Right lobe of liver (tissue), 6 donors: ENCODE measurements at regions not wholly inside any gene's neighbourhood (a gene's known extent, or its start where the extent isn't known, plus 50 kb on each side); places are given as distances from the start of the nearest gene placed in this dataset.

Source experiments
- ATAC-seq, 4 donors: fragments of 200-7000 bp; cut with Tn5 transposase; one replicate each; pipeline ENCODE4 v1.9.1; 2020; ENCODE audit warnings: mild to moderate bottlenecking in 4 of 4, moderate library complexity in 4 of 4
- DNase-seq, 3 donors: peaks; one replicate each; pipeline ENCODE4 v3.0.0-alpha.2; 2020
- H3K27ac ChIP-seq, 3 donors: fragments of 200-600 bp; one replicate each; pipeline ENCODE4 v1.8.0; 2022
- H3K27me3 ChIP-seq, 2 donors: fragments of 200-600 bp; one replicate each; pipeline ENCODE4 v1.8.0; 2022
- H3K36me3 ChIP-seq, 4 donors: fragments of 200-600 bp; sonication (generic) in 1 of 4; one replicate each; pipeline versions ENCODE4 v1.5.1 to v1.8.0; 2017 to 2022; ENCODE audit warnings: control low read depth in 1 of 4
- H3K4me1 ChIP-seq, 4 donors: fragments of 200-600 bp; sonication (generic) in 1 of 4; one replicate each; pipeline versions ENCODE4 v1.5.1 to v1.8.0; 2017 to 2022; ENCODE audit warnings: control low read depth in 1 of 4
- H3K4me3 ChIP-seq, 3 donors: fragments of 200-600 bp; one replicate each; pipeline ENCODE4 v1.8.0; 2022
- H3K9me3 ChIP-seq, 4 donors: fragments of 200-600 bp; sonication (generic) in 1 of 4; one replicate each; pipeline versions ENCODE4 v1.5.1 to v1.8.0; 2017 to 2022; ENCODE audit warnings: control low read depth in 1 of 4
- POLR2A ChIP-seq: fragments of 450-650 bp; IDR thresholded peaks from one replicate; pipeline ENCODE4 v1.6.1; 2017; ENCODE audit warnings: antibody characterized with exemption, mild to moderate bottlenecking
- WGBS: methylation state at CpG from one replicate; pipeline ENCODE4 v1.1.6; 2018; ENCODE audit warnings: low coverage, low lambda C conversion rate; ENCODE audit not compliant: insufficient coverage; ENCODE audit errors: missing lambda C conversion rate; 5-methylcytosine and 5-hydroxymethylcytosine counted together
- intact Hi-C, 2 donors: fragments of 100-400 bp; cut with DNase I; formaldehyde crosslinking; loops; one replicate each; pipeline versions ENCODE4 v1.11.2 to v1.14.1; 2022
- TF ChIP-seq, protein P1 (sequence below), 4 donors: fragments of 200-600 bp in 3 of 4; fragments of 450-650 bp in 1 of 4; IDR thresholded peaks; one replicate each; pipeline versions ENCODE4 v1.5.1 to v1.8.0; 2016 to 2022; ENCODE audit warnings: antibody characterized with exemption in 4 of 4, mild to moderate bottlenecking in 2 of 4
- donor health status: DM: no; HTN: yes; CAD: no.
- donor health status: DM: no; HTN: no; CAD: no.
- donor health status: DM: no; HTN: no; CAD: no.
- donor health status: DM: no; HTN: yes; CAD: no.
- donor health status: DM: no; HTN: yes; CAD: no.

DNA sequence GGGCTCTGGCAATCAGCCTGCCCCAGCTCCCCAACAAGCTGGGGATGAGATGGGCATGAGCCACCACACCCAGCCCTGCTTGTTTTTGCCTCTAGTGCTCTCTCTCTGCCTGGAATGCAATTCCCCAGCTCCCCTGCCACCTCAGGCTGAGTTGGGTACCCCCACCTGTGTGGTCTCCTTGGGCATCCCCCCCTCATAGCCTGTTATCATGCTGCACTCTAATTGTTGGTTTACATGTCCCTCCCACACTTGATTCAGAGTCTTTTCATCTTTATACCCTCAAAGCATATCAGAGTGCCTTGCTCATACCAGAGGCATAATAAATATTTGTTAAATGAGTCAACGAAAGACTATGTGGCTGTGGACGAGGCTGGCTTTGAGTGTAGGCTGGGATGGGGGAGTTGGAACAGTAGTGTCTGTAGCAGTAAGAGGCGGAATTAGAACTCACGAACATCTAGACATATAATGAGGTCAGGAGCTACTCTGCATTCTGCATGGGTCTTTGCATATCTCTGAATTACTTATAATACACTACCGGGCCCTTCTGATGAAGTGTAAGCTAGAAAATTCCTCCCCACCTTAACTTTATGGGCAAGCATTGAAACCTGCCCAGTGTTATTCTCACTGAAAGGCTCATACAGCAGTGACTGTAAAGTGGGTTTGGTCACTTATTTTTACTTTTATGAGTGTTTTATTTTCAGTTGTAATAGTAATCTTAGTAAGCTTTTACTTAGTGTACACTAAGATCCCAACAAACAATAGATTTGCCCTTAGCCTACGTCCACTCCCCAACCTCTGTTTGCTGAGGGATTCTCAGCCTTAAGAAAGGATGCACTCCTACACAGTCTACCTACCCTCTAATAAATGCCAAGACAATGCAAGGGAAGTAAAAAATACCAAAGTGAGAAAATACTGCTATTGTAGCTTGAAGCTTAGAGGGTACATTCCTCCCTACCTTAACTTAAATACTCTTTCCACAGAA, 58.7 kb downstream of the EDN1 start:
- Histone ChIP-seq H3K4me3 (no peak overlapping the region), H3K27me3 (no peaks in the 10 kb centered on the region), H3K4me1 (peaks cover 0 to 20% (median 9%) of the 10 kb centered on the region in 4 donors), H3K9me3 (no peaks in the 10 kb centered on the region), H3K27ac (no peak overlapping the region), H3K36me3 (no peaks in the 10 kb centered on the region)
- DNase-seq (no peak), ATAC-seq (peak in 1 of 4 donors; percentile 74)
- intact Hi-C loops: no loop called here
- 50% methylated on average over 6 of the region's 6 CpGs for WGBS
- TF ChIP-seq, protein P1, sequence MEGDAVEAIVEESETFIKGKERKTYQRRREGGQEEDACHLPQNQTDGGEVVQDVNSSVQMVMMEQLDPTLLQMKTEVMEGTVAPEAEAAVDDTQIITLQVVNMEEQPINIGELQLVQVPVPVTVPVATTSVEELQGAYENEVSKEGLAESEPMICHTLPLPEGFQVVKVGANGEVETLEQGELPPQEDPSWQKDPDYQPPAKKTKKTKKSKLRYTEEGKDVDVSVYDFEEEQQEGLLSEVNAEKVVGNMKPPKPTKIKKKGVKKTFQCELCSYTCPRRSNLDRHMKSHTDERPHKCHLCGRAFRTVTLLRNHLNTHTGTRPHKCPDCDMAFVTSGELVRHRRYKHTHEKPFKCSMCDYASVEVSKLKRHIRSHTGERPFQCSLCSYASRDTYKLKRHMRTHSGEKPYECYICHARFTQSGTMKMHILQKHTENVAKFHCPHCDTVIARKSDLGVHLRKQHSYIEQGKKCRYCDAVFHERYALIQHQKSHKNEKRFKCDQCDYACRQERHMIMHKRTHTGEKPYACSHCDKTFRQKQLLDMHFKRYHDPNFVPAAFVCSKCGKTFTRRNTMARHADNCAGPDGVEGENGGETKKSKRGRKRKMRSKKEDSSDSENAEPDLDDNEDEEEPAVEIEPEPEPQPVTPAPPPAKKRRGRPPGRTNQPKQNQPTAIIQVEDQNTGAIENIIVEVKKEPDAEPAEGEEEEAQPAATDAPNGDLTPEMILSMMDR (IDR thresholded peaks at IDR 0.05): no peak
- no peak for TF ChIP-seq POLR2A

DNA sequence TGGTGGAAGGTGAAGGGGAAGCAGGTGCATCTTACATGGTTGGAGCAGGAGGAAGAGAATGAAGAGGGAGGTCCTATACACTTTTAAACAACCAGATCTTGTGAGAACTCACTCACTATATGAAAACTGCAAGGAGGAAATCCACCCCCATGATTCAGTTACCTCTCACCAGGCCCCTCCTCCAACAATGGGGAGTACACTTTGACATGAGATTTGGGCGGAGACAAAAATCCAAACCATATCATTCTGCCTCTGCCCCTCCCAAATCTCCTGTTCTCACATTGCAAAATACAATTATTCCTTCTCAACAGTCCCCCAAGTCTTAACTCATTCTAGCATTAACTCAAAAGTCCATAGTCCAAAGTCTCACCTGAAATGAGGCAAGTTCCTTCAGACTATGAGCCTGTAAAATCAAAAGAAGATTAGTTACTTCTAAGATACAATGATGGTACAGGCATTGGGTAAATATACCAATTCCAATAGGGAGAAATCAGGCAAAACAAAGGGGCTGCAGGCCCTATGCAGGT, 60.5 kb downstream of the EDN1 start:
- H3K9me3 ChIP-seq: no peaks in the 10 kb centered on the region
- TF ChIP-seq, protein P1 (IDR thresholded peaks at IDR 0.05): no peak
- TF ChIP-seq POLR2A: no peak
- DNase-seq: no peak
- no peak overlapping the region for H3K27ac ChIP-seq
- no peak for ATAC-seq
- H3K4me1 ChIP-seq: peaks cover 0 to 9% (median 0%) of the 10 kb centered on the region in 4 donors
- no peaks in the 10 kb centered on the region for H3K27me3 ChIP-seq
- 83% methylated on average over 1 of the region's 1 CpG for WGBS
- H3K4me3 ChIP-seq: no peak overlapping the region
- H3K36me3 ChIP-seq: no peaks in the 10 kb centered on the region
- intact Hi-C loops: no loop called here

DNA sequence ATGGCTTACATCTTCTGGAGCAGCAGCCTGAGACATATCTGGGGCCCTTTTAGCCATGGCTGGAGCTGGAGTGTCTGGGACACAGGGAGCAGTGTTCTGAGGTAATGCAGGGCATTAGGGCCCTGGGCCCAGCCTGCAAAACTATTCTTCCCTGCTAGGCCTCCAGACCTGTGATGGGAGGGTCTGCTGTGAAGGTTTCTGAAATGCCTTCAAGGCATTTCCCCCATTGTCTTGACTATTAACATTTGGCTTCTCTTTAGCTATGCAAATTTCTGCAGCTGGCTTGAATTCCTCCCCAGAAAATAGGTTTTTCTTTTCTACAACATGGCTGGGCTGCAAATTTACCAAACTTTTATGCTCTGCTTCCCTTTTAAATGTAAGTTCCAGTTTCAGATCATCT, 61.5 kb downstream of the EDN1 start:
- Histone ChIP-seq H3K9me3 (no peaks in the 10 kb centered on the region), H3K27me3 (no peaks in the 10 kb centered on the region), H3K27ac (no peak overlapping the region), H3K4me3 (no peak overlapping the region), H3K4me1 (peaks cover 0 to 9% (median 0%) of the 10 kb centered on the region in 4 donors), H3K36me3 (no peaks in the 10 kb centered on the region)
- intact Hi-C loops: no loop called here
- no peak for ATAC-seq
- TF ChIP-seq, protein P1 (IDR thresholded peaks at IDR 0.05): no peak
- no peak for TF ChIP-seq POLR2A
- DNase-seq: no peak

DNA sequence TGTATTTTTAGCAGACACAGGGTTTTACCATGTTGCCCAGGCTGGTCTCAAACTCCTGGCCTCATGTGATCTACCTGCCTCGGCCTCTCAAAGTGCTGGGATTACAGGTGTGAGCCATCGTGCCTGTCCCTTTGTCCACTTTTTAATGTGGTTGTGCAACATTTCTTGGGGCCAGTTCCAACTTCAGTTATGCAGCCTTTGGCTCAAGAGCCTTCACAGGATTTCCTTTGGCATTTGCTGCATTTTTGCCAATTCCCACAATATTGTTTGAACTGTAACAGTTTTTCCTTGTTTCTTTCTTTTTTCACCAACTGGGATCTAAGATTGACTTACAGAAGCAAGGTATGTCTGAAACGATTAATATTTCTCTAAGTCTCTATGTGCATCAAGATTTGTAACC, 63.6 kb downstream of the EDN1 start:
- Histone ChIP-seq H3K4me3 (no peak overlapping the region), H3K9me3 (no peaks in the 10 kb centered on the region), H3K27ac (no peak overlapping the region), H3K36me3 (no peaks in the 10 kb centered on the region), H3K27me3 (no peaks in the 10 kb centered on the region), H3K4me1 (peaks cover 0 to 9% (median 0%) of the 10 kb centered on the region in 4 donors)
- intact Hi-C loops: no loop called here
- ATAC-seq (peak; percentile 56 to 82 (median 78)), DNase-seq (peak in 1 of 3 donors; percentile 66)
- 23% methylated on average over 3 of the region's 3 CpGs for WGBS
- TF ChIP-seq, protein P1 (IDR thresholded peaks at IDR 0.05): no peak
- no peak for TF ChIP-seq POLR2A
